ENCODE measurements at regions not wholly inside any gene's neighbourhood (a gene's known extent, or its start where the extent isn't known, plus 50 kb on each side); places are given as distances from the start of the nearest gene placed in this dataset.

DNA sequence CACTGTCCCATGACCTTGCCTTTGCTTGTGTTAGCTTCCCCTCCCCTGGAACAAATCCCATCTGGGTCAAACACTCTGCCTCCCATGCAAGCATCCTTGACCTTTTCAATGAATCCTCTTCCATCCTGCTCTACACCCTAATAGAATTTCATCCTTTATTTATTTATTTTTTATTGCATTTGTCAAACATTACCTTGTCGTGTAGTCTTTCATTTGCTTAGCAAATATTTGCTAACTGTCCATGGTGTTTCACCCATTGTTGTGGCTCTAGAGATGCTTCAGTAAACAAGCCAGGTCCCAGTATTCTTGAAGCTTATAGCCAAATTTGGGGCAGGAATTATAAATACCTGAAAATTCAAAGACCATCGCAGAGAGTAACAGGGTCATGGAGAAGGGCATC, 51.0 kb upstream of the MRTFB start (continued):
- TF ChIP-seq, protein P1, sequence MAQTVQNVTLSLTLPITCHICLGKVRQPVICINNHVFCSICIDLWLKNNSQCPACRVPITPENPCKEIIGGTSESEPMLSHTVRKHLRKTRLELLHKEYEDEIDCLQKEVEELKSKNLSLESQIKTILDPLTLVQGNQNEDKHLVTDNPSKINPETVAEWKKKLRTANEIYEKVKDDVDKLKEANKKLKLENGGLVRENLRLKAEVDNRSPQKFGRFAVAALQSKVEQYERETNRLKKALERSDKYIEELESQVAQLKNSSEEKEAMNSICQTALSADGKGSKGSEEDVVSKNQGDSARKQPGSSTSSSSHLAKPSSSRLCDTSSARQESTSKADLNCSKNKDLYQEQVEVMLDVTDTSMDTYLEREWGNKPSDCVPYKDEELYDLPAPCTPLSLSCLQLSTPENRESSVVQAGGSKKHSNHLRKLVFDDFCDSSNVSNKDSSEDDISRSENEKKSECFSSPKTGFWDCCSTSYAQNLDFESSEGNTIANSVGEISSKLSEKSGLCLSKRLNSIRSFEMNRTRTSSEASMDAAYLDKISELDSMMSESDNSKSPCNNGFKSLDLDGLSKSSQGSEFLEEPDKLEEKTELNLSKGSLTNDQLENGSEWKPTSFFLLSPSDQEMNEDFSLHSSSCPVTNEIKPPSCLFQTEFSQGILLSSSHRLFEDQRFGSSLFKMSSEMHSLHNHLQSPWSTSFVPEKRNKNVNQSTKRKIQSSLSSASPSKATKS (CRISPR knock-in tag; IDR thresholded peaks at IDR 0.05): no peak
- TF ChIP-seq HMG20B (CRISPR knock-in tag; conservative IDR thresholded peaks at IDR 0.05) (0 out of 2 replicates have a peak, but pooled peaks have one; percentile 56), ZNF282 (IDR thresholded peaks at IDR 0.05; ENCODE audit: partially characterized antibody) (no peak), SMARCC2 (IDR thresholded peaks at IDR 0.05) (no peak), ZNF563 (CRISPR knock-in tag; IDR thresholded peaks at IDR 0.05) (no peak), NR2C2 (CRISPR knock-in tag; IDR thresholded peaks at IDR 0.05; ENCODE audit: borderline replicate concordance) (peak; percentile 28; the same call in 1 of the 2 replicates), CBFB (CRISPR knock-in tag; IDR thresholded peaks at IDR 0.05) (peak; percentile 79; the same call in 1 of the 2 replicates), ZNF432 (CRISPR knock-in tag; IDR thresholded peaks at IDR 0.05; ENCODE audit: borderline replicate concordance) (no peak), GFI1 (CRISPR knock-in tag; IDR thresholded peaks at IDR 0.05; ENCODE audit: borderline replicate concordance) (peak; percentile 54; the same call in 1 of the 2 replicates), NFKBIZ (CRISPR knock-in tag; IDR thresholded peaks at IDR 0.05) (0 out of 2 replicates have a peak, but pooled peaks have one; percentile 49), FOXP1 (IDR thresholded peaks at IDR 0.05) (0 out of 2 replicates have a peak, but pooled peaks have one; percentile 57), FOXP1 (CRISPR knock-in tag; IDR thresholded peaks at IDR 0.05) (peak; percentile 92), ZFP1 (CRISPR knock-in tag; IDR thresholded peaks at IDR 0.05) (no peak), MIXL1 (CRISPR knock-in tag; IDR thresholded peaks at IDR 0.05) (peak; percentile 43; the same call in 1 of the 2 replicates), NFRKB (IDR thresholded peaks at IDR 0.05) (no peak), ZNF496 (CRISPR knock-in tag; IDR thresholded peaks at IDR 0.05; ENCODE audit: insufficient replicate concordance) (no peak), TEAD3 (CRISPR knock-in tag; optimal IDR thresholded peaks at IDR 0.05; ENCODE audit: borderline replicate concordance) (no peak), KLF16 (CRISPR knock-in tag; IDR thresholded peaks at IDR 0.05) (peak in 1 of 2 experiments; percentile 43; a peak in 1 of 4 replicates), HMG20A (CRISPR knock-in tag; IDR thresholded peaks at IDR 0.05; ENCODE audit: borderline replicate concordance) (peak; percentile 79; the same call in 1 of the 2 replicates), ZFP36 (IDR thresholded peaks at IDR 0.05; ENCODE audit: borderline replicate concordance, low read depth, low read length, partially characterized antibody) (peak; percentile 49), FOXC1 (CRISPR knock-in tag; IDR thresholded peaks at IDR 0.05; ENCODE audit: borderline replicate concordance) (0 out of 2 replicates have a peak, but pooled peaks have one; percentile 7)
- TF ChIP-seq, protein P2, sequence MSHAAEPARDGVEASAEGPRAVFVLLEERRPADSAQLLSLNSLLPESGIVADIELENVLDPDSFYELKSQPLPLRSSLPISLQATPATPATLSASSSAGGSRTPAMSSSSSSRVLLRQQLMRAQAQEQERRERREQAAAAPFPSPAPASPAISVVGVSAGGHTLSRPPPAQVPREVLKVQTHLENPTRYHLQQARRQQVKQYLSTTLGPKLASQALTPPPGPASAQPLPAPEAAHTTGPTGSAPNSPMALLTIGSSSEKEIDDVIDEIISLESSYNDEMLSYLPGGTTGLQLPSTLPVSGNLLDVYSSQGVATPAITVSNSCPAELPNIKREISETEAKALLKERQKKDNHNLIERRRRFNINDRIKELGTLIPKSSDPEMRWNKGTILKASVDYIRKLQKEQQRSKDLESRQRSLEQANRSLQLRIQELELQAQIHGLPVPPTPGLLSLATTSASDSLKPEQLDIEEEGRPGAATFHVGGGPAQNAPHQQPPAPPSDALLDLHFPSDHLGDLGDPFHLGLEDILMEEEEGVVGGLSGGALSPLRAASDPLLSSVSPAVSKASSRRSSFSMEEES (CRISPR knock-in tag; IDR thresholded peaks at IDR 0.05): no peak
- TF ChIP-seq, protein P3, sequence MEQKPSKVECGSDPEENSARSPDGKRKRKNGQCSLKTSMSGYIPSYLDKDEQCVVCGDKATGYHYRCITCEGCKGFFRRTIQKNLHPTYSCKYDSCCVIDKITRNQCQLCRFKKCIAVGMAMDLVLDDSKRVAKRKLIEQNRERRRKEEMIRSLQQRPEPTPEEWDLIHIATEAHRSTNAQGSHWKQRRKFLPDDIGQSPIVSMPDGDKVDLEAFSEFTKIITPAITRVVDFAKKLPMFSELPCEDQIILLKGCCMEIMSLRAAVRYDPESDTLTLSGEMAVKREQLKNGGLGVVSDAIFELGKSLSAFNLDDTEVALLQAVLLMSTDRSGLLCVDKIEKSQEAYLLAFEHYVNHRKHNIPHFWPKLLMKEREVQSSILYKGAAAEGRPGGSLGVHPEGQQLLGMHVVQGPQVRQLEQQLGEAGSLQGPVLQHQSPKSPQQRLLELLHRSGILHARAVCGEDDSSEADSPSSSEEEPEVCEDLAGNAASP (CRISPR knock-in tag; IDR thresholded peaks at IDR 0.05; ENCODE audit: borderline replicate concordance): no peak
- TF ChIP-seq, protein P4, sequence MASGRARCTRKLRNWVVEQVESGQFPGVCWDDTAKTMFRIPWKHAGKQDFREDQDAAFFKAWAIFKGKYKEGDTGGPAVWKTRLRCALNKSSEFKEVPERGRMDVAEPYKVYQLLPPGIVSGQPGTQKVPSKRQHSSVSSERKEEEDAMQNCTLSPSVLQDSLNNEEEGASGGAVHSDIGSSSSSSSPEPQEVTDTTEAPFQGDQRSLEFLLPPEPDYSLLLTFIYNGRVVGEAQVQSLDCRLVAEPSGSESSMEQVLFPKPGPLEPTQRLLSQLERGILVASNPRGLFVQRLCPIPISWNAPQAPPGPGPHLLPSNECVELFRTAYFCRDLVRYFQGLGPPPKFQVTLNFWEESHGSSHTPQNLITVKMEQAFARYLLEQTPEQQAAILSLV (CRISPR knock-in tag; IDR thresholded peaks at IDR 0.05; ENCODE audit: borderline replicate concordance): no peak
- TF ChIP-seq, protein P5, sequence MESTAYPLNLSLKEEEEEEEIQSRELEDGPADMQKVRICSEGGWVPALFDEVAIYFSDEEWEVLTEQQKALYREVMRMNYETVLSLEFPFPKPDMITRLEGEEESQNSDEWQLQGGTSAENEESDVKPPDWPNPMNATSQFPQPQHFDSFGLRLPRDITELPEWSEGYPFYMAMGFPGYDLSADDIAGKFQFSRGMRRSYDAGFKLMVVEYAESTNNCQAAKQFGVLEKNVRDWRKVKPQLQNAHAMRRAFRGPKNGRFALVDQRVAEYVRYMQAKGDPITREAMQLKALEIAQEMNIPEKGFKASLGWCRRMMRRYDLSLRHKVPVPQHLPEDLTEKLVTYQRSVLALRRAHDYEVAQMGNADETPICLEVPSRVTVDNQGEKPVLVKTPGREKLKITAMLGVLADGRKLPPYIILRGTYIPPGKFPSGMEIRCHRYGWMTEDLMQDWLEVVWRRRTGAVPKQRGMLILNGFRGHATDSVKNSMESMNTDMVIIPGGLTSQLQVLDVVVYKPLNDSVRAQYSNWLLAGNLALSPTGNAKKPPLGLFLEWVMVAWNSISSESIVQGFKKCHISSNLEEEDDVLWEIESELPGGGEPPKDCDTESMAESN (CRISPR knock-in tag; conservative IDR thresholded peaks at IDR 0.05): no peak
